ENCODE measurements at regions not wholly inside any gene's neighbourhood (a gene's known extent, or its start where the extent isn't known, plus 50 kb on each side); places are given as distances from the start of the nearest gene placed in this dataset.

- no peak overlapping the region for H2AFZ ChIP-seq (ENCODE audit: low read depth, low read length)
- H3K4me2 ChIP-seq (ENCODE audit: insufficient read depth, low read length) = no peak overlapping the region
- intact Hi-C loops (cut with micrococcal nuclease) (no loop called here), dilution Hi-C loops (cut with MboI; ENCODE audit: extremely low pct_ligation_motif_present, low sequenced_read_pairs) (no loop called here)
- H3K9me1 ChIP-seq (replicated peaks; ENCODE audit: control insufficient read depth, extremely low read depth, insufficient read depth, low read length) = no peaks in the 10 kb centered on the region
- ChIA-PET CTCF (no interaction called here), POLR2A (no interaction called here)
- no TSS peak for BruUV-seq (replicated peaks)
- H3K27ac ChIP-seq (ENCODE audit: insufficient read depth, low read depth, low read length) = no peak overlapping the region
- no peaks in the 10 kb centered on the region for H3K27me3 ChIP-seq (ENCODE audit: control insufficient read depth in 2 of 2, insufficient read depth in 2 of 2, low read length in 2 of 2)
- H3K9ac ChIP-seq (replicated peaks; ENCODE audit: extremely low read depth, insufficient read depth, low read length) = no peak overlapping the region
- H3K36me3 ChIP-seq (ENCODE audit: control insufficient read depth in 2 of 2, extremely low read depth in 1 of 2, insufficient read depth in 2 of 2, low read length in 2 of 2) = no peaks in the 10 kb centered on the region
- TF ChIP-seq FOS (IDR thresholded peaks at IDR 0.05; ENCODE audit: borderline replicate concordance, insufficient read depth, low read length) (no peak), JUN (IDR thresholded peaks at IDR 0.05; ENCODE audit: borderline replicate concordance, insufficient read depth, insufficient read length, low read depth) (no peak), CTCF (IDR thresholded peaks at IDR 0.05; ENCODE audit: extremely low read depth in 1 of 2, insufficient read depth in 1 of 2, low read depth in 1 of 2, low read length in 2 of 2) (no peak), POLR2A (IDR thresholded peaks at IDR 0.05; ENCODE audit: low read depth, low read length) (no peak), POLR2AphosphoS5 (IDR thresholded peaks at IDR 0.05; ENCODE audit: insufficient read depth, low read depth, low read length) (no peak), GATA2 (IDR thresholded peaks at IDR 0.05; ENCODE audit: insufficient read depth, insufficient read length, low read depth, low read length) (no peak), MAX (IDR thresholded peaks at IDR 0.05; ENCODE audit: insufficient read depth, insufficient read length) (no peak), EZH2 (IDR thresholded peaks at IDR 0.05; ENCODE audit: borderline replicate concordance, low read depth, low read length, severe bottlenecking) (no peak), MYC (IDR thresholded peaks at IDR 0.05; ENCODE audit: low read depth, low read length) (no peak)
- H4K20me1 ChIP-seq (replicated peaks; ENCODE audit: control insufficient read depth, extremely low read depth, insufficient read depth, low read length) = no peaks in the 10 kb centered on the region
- no peaks in the 10 kb centered on the region for H3K4me1 ChIP-seq (ENCODE audit: control insufficient read depth, extremely low read depth, insufficient read depth, low read length)
- DNase-seq (ENCODE audit: low read depth, low spot score) (no peak), FAIRE-seq (no peak)
- H3K79me2 ChIP-seq (ENCODE audit: control insufficient read depth, insufficient read depth, low read length) = no peaks in the 10 kb centered on the region
- H3K4me3 ChIP-seq (replicated peaks in 1 of 3; ENCODE audit: insufficient read depth in 1 of 3, low read depth in 1 of 3, low read length in 3 of 3) = no peak overlapping the region
- no peaks in the 10 kb centered on the region for H3K9me3 ChIP-seq (replicated peaks; ENCODE audit: control insufficient read depth, insufficient read depth, low read length)
Measured at GRCh38 chr20:59378396-59378795, 78.0 kb downstream of the EDN3 start.

All from endothelial cell of umbilical vein (primary cell).